ENCODE measurements at regions not wholly inside any gene's neighbourhood (a gene's known extent, or its start where the extent isn't known, plus 50 kb on each side); places are given as distances from the start of the nearest gene placed in this dataset.

DNA sequence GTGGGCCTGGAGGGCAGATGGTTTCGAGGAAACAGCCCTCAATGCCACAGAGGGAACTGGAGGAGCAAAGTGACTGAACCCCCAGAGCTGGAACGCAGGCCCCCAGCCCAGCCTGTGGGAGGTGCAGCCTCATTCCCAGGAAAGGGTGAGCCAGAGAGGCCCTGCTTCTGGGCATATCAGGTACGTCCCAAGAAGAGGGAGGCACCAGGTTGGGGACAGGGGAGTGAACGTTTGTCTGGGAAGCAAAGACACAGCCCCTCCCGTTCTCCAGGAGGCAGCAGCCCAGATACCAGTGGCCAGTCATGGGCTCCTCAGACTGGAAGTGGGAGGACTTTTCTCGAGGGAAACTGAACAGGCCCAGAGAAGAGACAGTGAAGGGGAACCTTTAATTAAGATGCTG, 74.3 kb upstream of the RET start:
- DNase-seq, result no peak
- Mint-ChIP-seq H3K4me3 (no peak overlapping the region), H3K4me1 (no peaks in the 10 kb centered on the region), H3K9me3 (no peaks in the 10 kb centered on the region), H3K36me3 (no peaks in the 10 kb centered on the region), H3K27ac (no peak overlapping the region), H3K27me3 (no peaks in the 10 kb centered on the region)

DNA sequence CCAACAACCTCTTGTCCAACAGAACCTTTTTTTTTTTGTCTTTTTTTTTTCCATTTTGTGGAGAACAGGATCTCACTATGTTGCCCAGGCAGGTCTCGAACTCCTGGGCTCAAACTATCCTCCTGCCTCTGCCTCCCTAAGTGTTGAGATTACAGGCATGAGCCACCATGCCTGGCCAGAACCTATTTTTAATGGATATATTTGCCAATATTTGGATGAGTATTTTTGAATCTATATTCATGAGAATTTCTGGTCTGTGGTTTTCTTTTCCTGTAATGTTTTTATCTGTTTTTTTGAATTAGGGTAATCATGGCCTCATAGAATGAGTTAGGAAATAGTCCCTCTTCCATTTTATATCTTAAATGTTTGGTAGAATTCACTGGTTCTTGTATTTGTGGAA, 70.4 kb upstream of the RET start:
- Mint-ChIP-seq H3K36me3 (no peaks in the 10 kb centered on the region), H3K9me3 (no peaks in the 10 kb centered on the region), H3K4me3 (no peak overlapping the region), H3K4me1 (no peaks in the 10 kb centered on the region), H3K27ac (no peak overlapping the region), H3K27me3 (no peaks in the 10 kb centered on the region)
- no peak for DNase-seq

DNA sequence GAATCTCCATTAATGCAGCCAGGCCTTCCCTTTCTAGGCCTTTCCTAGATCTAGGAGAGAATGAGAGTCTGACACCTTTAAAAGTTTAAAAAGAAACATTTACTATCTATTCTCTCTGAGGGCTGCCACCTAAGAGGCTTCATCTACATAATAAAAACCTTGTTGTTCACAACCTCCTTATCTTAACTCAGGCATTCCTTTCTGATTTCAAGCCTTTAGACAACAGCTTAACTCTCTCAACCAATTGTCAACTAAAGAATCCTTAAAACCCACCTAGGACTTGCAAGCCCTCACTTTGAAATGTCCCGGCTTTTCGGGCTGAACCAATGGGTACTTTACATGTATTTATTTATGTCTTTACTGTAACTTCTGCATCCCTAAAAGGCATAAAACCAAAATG, 64.3 kb upstream of the RET start:
- DNase-seq, result no peak
- Mint-ChIP-seq H3K27me3 (no peaks in the 10 kb centered on the region), H3K27ac (no peak overlapping the region), H3K36me3 (no peaks in the 10 kb centered on the region), H3K4me1 (no peaks in the 10 kb centered on the region), H3K9me3 (peaks cover 2% of the 10 kb centered on the region), H3K4me3 (no peak overlapping the region)

DNA sequence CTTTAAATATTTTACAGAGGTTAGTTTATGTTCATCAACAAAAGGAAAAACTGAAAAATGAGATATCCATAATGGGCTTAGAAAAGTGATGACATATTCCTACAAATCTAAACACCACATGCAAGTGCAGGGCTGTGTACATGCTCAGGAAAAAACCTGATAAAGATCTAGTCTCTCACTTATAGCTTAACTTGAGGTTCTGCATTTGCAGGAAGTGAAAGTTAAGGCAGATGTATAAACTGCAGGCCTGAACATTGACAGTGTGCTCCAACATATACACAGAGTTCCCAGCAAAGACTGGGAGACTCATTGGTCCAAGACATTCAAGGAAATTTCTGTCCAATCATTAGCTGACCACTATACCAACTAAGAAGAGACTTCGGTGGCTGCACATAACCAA, 63.8 kb upstream of the RET start:
- Mint-ChIP-seq H3K27ac (no peak overlapping the region), H3K4me1 (no peaks in the 10 kb centered on the region), H3K27me3 (no peaks in the 10 kb centered on the region), H3K36me3 (no peaks in the 10 kb centered on the region), H3K4me3 (no peak overlapping the region), H3K9me3 (peaks cover 2% of the 10 kb centered on the region)
- no peak for DNase-seq

DNA sequence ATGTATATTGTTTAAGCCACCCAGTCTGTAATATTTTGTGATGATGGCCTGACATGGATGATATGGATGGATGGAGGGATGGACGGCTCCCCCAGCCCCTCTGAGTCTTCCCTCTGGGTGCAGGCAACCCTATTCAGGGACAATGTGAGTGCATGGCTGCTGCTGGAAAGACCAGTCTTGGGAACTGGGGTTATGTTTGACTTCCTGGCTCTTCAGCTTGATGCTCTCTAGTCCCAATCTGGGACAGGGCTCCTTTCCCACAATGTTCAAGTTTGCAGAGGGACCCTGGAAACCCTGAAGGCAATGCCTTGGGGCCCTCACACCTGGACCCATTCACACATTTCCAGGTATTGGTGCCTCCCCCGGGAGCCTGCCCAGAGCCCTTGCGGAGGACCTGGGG, 52.3 kb upstream of the RET start:
- DNase-seq, result no peak
- Mint-ChIP-seq H3K27me3 (peaks cover 3% of the 10 kb centered on the region), H3K4me3 (no peak overlapping the region), H3K27ac (no peak overlapping the region), H3K9me3 (no peaks in the 10 kb centered on the region), H3K36me3 (no peaks in the 10 kb centered on the region), H3K4me1 (no peaks in the 10 kb centered on the region)

DNA sequence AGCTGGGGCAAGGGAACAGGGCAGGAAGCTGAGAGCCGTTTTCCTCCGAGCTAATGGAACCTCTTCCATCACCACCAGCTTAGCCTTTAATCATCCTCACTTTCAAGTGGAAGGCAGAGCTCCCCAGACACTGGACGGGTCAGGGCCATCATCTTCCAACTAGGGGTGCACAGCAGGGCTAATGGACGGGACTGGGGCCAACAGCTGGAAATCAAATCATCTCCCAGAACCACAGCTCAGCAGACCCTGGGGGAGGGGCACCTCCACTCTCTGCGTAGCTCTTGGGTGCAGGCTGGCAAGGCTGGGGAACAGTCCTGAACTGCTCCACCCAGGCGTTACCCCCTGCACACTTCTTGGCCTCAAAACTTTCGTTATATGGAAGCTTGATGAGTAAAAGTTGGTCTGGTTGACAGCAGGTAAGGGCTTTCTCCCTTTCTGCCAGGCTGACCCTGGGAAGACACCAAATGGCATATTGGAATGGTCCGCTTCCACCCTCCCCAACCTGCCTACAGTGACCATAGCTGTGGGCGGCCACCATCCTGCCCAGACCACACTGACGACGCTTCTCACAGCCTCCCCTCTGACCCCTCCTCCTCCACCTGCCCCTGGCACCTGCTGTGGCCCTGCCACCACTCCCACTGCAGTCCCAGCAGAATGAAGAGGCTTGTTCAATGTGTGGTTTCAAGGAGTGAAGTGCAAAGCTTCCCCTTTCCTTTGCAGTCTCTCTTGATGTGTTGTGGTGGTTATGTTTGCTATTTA, 51.7 kb upstream of the RET start:
- H3K27ac Mint-ChIP-seq, result no peak overlapping the region
- no peaks in the 10 kb centered on the region for H3K4me1 Mint-ChIP-seq
- no peaks in the 10 kb centered on the region for H3K9me3 Mint-ChIP-seq
- H3K27me3 Mint-ChIP-seq, result no peaks in the 10 kb centered on the region
- no peak for DNase-seq
- H3K36me3 Mint-ChIP-seq, result no peaks in the 10 kb centered on the region
- H3K4me3 Mint-ChIP-seq, result no peak overlapping the region

DNA sequence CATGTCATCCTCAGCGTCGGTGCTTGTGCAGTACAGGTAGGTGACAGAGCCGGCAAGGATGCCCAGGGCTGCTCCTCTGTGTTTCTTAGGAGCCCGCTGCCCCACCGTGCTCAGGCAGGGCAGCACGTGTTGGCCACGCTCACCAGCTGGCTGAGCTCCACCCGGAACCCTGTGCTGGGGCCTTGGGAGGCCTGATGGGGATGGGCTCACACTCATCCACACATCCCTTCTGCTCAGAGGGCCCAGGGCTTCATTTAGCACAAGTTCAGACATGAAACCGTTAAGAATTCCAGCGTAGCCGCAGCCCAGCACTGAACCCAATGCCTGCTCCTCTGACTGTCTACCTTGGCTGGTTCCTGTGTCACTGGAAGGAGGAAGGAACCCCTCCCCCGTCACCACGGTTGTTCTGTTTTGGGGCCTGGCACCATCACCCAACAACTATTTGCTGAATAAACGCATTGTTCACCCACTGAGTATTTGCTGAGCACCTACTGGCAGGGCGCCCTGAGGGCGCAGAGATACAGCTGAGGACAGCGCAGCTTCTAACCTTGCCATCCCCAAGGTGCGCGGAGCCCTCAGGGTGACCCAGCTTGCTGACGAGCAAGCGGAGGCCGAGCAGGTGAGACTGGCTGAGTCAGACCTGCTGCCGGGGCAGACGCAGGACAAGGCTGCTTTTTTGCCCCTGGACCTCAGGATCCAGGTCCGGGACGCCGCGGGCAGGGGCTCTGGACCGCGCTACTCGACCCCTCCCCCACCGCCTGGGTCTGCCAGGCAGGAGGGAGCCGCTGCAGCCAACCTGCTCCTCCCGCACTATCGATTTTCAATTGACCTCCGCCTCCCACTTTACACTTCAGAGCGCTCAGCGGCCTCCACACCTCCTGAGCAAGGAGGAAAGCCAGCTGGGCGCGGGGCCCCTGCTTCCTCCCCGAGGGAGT, 50.6 kb upstream of the RET start:
- Mint-ChIP-seq H3K4me1 (no peaks in the 10 kb centered on the region), H3K36me3 (no peaks in the 10 kb centered on the region), H3K27ac (no peak overlapping the region), H3K27me3 (no peaks in the 10 kb centered on the region), H3K4me3 (no peak overlapping the region), H3K9me3 (peaks cover 2% of the 10 kb centered on the region)
- DNase-seq, result no peak
